ENCODE measurements at regions not wholly inside any gene's neighbourhood (a gene's known extent, or its start where the extent isn't known, plus 50 kb on each side); places are given as distances from the start of the nearest gene placed in this dataset.

DNA sequence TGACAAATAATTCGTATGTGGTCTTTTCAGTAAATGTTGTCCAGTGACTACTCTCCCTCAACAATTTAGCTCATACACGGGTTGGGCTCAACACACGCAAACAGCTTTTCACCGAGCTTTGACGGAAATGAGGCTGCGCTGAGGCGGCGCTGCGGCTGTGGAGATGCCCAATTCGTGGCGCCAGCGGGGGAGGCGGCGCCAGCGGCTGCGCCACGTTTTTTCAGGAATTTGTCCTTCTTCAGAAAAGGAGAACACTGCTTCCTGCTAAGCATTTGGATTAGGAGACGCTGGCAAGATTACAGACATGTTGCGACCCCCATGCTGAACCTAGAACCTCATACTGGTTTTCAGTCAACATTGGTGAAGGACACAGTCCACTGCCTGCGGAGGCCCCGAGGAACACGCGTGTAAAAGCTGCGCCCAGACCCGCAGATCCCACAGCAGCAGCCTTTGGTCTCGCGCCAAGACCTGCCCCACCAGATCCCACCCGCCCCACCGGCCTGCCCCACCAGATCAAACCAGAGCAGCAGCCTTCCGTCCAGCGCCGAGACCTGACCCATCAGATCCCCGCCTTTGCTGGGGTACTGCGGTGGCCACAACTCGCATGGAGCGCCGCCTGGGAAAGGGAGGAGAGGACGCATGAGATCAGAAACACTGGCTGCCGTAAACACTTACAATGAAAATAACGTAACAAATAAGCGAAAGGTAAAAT lies 173.8 kb downstream of the TMEM18 start:
- TF ChIP-seq, protein P1, sequence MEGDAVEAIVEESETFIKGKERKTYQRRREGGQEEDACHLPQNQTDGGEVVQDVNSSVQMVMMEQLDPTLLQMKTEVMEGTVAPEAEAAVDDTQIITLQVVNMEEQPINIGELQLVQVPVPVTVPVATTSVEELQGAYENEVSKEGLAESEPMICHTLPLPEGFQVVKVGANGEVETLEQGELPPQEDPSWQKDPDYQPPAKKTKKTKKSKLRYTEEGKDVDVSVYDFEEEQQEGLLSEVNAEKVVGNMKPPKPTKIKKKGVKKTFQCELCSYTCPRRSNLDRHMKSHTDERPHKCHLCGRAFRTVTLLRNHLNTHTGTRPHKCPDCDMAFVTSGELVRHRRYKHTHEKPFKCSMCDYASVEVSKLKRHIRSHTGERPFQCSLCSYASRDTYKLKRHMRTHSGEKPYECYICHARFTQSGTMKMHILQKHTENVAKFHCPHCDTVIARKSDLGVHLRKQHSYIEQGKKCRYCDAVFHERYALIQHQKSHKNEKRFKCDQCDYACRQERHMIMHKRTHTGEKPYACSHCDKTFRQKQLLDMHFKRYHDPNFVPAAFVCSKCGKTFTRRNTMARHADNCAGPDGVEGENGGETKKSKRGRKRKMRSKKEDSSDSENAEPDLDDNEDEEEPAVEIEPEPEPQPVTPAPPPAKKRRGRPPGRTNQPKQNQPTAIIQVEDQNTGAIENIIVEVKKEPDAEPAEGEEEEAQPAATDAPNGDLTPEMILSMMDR (conservative IDR thresholded peaks at IDR 0.05), result no peak
- TF ChIP-seq EZH2 (IDR thresholded peaks at IDR 0.05; ENCODE audit: low read depth), result no peak
